SK-N-SH treated with all-trans-retinoic acid at 6 μM for 48 hours (cell line): ENCODE measurements at regions not wholly inside any gene's neighbourhood (a gene's known extent, or its start where the extent isn't known, plus 50 kb on each side); places are given as distances from the start of the nearest gene placed in this dataset.

Experiments
- ATAC-seq: fragments of 200-7000 bp; cut with Tn5 transposase; 3 replicates; pipeline ENCODE4 v1.9.1; 2020; ENCODE audit warnings: mild to moderate bottlenecking, moderate library complexity
- ARNTL ChIP-seq: fragments of 450-650 bp; formaldehyde crosslinking; IDR thresholded peaks from 2 replicates; pipeline ENCODE4 v1.5.0; 2020; ENCODE audit warnings: low read depth, mild to moderate bottlenecking, moderate library complexity, borderline replicate concordance
- BACH2 ChIP-seq: fragments of 250-450 bp; sonication (Bioruptor Pico); IDR thresholded peaks from 2 replicates; pipeline ENCODE4 v1.9.0; 2021; ENCODE audit warnings: mild to moderate bottlenecking, borderline replicate concordance
- CSDC2 ChIP-seq: fragments of 250-450 bp; sonication (Bioruptor Pico); IDR thresholded peaks from 2 replicates; pipeline ENCODE4 v1.5.0; 2020; ENCODE audit warnings: mild to moderate bottlenecking, moderate library complexity
- ESRRG ChIP-seq: fragments of 250-450 bp; sonication (Bioruptor Pico); IDR thresholded peaks from 2 replicates; pipeline ENCODE4 v1.6.1; 2021; ENCODE audit warnings: mild to moderate bottlenecking
- GLIS3 ChIP-seq: fragments of 250-450 bp; sonication (Bioruptor Pico); IDR thresholded peaks from 2 replicates; pipeline ENCODE4 v1.5.0; 2020; ENCODE audit warnings: mild to moderate bottlenecking, moderate library complexity
- OSR1 ChIP-seq: fragments of 250-450 bp; sonication (Bioruptor Pico); IDR thresholded peaks from 2 replicates; pipeline ENCODE4 v1.8.0; 2022; ENCODE audit warnings: moderate library complexity, mild to moderate bottlenecking, inconsistent platforms
- PPARA ChIP-seq: fragments of 250-450 bp; sonication (Bioruptor Pico); IDR thresholded peaks from 2 replicates; pipeline ENCODE4 v1.5.0; 2020; ENCODE audit warnings: mild to moderate bottlenecking, borderline replicate concordance
- RARB ChIP-seq: fragments of 250-450 bp; sonication (Bioruptor Pico); IDR thresholded peaks from 2 replicates; pipeline ENCODE4 v1.8.0; 2021; ENCODE audit warnings: mild to moderate bottlenecking, moderate library complexity
- SNAI2 ChIP-seq: fragments of 250-450 bp; sonication (Bioruptor Pico); IDR thresholded peaks from 2 replicates; pipeline ENCODE4 v1.5.0; 2020; ENCODE audit warnings: mild to moderate bottlenecking, moderate library complexity
- TCF4 ChIP-seq: fragments of 250-450 bp; sonication (Bioruptor Pico); IDR thresholded peaks from 2 replicates; pipeline ENCODE4 v1.8.0; 2021; ENCODE audit warnings: mild to moderate bottlenecking, moderate library complexity, borderline replicate concordance
- TOX ChIP-seq: fragments of 250-450 bp; sonication (Bioruptor Pico); IDR thresholded peaks from 2 replicates; pipeline ENCODE4 v1.8.0; 2021; ENCODE audit warnings: mild to moderate bottlenecking, moderate library complexity, borderline replicate concordance
- ZC3H10 ChIP-seq: fragments of 250-450 bp; sonication (Bioruptor Pico); IDR thresholded peaks from 2 replicates; pipeline ENCODE4 v1.5.1; 2021; ENCODE audit warnings: mild to moderate bottlenecking, moderate library complexity
- ZFP3 ChIP-seq: fragments of 250-450 bp; sonication (Bioruptor Pico); IDR thresholded peaks from 2 replicates; pipeline ENCODE4 v1.5.0; 2020; ENCODE audit warnings: mild to moderate bottlenecking, moderate library complexity
- ZFP30 ChIP-seq: fragments of 450-650 bp; formaldehyde crosslinking; IDR thresholded peaks from 2 replicates; pipeline ENCODE4 v1.5.0; 2022; ENCODE audit warnings: mild to moderate bottlenecking, moderate library complexity
- ZNF565 ChIP-seq: fragments of 450-650 bp; formaldehyde crosslinking; conservative IDR thresholded peaks from 2 replicates; pipeline ENCODE4 v1.5.0; 2020; ENCODE audit warnings: low read depth, mild to moderate bottlenecking, moderate library complexity
- ZNF70 ChIP-seq: fragments of 450-650 bp; formaldehyde crosslinking; IDR thresholded peaks from 2 replicates; pipeline ENCODE4 v1.5.0; 2020; ENCODE audit warnings: mild to moderate bottlenecking, moderate library complexity
- TF ChIP-seq, protein P1 (sequence below): fragments of 250-450 bp; sonication (Bioruptor Pico); IDR thresholded peaks from 2 replicates; pipeline ENCODE4 v1.5.0; 2020; ENCODE audit warnings: mild to moderate bottlenecking, moderate library complexity
- TF ChIP-seq, protein P2 (sequence below): fragments of 250-450 bp; sonication (Bioruptor Pico); IDR thresholded peaks from 2 replicates; pipeline ENCODE4 v1.8.0; 2021; ENCODE audit warnings: low read depth, mild to moderate bottlenecking, moderate library complexity, borderline replicate concordance
- TF ChIP-seq, protein P3 (sequence below): fragments of 250-450 bp; sonication (Bioruptor Pico); IDR thresholded peaks from 2 replicates; pipeline ENCODE4 v1.5.1; 2020; ENCODE audit warnings: low read depth, mild to moderate bottlenecking, moderate library complexity

DNA sequence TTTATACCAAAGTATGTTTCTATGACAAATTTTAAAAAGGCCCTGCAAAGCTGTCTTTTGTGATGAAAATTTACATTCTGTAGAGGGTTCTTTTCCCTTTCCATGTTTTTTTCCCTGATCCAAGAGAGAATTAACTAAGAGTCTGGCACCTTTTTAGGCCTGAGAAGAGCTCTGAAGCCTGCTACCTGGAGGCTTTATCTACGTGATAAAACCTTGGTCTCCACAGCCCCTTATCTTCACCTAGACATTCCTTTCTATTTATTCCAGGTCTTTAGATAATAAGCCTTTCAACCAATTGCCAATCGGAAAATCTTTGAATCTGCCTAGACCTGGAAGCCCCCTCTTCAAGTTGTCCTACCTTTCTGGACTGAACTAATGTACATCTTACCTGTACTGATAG is 774.1 kb upstream of the LRRTM1 start:
- no peak for ATAC-seq

DNA sequence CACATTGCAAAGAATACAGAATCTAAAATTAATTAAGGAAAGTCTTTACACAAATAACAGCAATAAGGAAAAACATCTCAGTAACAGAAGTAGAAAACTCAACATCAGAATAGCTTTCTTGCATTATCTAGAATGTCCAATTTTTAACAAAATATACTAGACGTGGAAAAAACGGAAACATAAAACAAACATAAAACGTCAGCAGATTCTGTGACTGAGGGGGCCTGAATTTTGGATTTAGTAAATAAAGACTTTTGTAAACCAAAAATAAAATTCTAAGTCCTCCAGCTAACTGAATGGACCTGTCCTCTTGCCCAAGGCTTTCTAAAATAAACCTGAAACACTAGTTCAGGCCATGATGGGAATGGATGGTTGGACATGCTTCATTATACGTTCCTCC is 773.5 kb upstream of the LRRTM1 start:
- no peak for ATAC-seq
- TF ChIP-seq GLIS3 (no peak), ARNTL (no peak), ZC3H10 (CRISPR knock-in tag) (no peak), CSDC2 (CRISPR knock-in tag) (no peak), BACH2 (CRISPR knock-in tag) (no peak), TCF4 (CRISPR knock-in tag) (no peak), ZFP3 (CRISPR knock-in tag) (no peak), OSR1 (CRISPR knock-in tag) (no peak), TOX (no peak), PPARA (CRISPR knock-in tag) (no peak), ZNF565 (CRISPR knock-in tag) (no peak)
- TF ChIP-seq, protein P1, sequence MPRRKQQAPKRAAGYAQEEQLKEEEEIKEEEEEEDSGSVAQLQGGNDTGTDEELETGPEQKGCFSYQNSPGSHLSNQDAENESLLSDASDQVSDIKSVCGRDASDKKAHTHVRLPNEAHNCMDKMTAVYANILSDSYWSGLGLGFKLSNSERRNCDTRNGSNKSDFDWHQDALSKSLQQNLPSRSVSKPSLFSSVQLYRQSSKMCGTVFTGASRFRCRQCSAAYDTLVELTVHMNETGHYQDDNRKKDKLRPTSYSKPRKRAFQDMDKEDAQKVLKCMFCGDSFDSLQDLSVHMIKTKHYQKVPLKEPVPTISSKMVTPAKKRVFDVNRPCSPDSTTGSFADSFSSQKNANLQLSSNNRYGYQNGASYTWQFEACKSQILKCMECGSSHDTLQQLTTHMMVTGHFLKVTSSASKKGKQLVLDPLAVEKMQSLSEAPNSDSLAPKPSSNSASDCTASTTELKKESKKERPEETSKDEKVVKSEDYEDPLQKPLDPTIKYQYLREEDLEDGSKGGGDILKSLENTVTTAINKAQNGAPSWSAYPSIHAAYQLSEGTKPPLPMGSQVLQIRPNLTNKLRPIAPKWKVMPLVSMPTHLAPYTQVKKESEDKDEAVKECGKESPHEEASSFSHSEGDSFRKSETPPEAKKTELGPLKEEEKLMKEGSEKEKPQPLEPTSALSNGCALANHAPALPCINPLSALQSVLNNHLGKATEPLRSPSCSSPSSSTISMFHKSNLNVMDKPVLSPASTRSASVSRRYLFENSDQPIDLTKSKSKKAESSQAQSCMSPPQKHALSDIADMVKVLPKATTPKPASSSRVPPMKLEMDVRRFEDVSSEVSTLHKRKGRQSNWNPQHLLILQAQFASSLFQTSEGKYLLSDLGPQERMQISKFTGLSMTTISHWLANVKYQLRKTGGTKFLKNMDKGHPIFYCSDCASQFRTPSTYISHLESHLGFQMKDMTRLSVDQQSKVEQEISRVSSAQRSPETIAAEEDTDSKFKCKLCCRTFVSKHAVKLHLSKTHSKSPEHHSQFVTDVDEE = no peak
- TF ChIP-seq, protein P2, sequence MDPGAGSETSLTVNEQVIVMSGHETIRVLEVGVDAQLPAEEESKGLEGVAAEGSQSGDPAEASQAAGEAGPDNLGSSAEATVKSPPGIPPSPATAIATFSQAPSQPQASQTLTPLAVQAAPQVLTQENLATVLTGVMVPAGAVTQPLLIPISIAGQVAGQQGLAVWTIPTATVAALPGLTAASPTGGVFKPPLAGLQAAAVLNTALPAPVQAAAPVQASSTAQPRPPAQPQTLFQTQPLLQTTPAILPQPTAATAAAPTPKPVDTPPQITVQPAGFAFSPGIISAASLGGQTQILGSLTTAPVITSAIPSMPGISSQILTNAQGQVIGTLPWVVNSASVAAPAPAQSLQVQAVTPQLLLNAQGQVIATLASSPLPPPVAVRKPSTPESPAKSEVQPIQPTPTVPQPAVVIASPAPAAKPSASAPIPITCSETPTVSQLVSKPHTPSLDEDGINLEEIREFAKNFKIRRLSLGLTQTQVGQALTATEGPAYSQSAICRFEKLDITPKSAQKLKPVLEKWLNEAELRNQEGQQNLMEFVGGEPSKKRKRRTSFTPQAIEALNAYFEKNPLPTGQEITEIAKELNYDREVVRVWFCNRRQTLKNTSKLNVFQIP (CRISPR knock-in tag) = no peak
- TF ChIP-seq, protein P3, sequence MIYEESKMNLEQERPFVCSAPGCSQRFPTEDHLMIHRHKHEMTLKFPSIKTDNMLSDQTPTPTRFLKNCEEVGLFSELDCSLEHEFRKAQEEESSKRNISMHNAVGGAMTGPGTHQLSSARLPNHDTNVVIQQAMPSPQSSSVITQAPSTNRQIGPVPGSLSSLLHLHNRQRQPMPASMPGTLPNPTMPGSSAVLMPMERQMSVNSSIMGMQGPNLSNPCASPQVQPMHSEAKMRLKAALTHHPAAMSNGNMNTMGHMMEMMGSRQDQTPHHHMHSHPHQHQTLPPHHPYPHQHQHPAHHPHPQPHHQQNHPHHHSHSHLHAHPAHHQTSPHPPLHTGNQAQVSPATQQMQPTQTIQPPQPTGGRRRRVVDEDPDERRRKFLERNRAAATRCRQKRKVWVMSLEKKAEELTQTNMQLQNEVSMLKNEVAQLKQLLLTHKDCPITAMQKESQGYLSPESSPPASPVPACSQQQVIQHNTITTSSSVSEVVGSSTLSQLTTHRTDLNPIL (CRISPR knock-in tag) = no peak

More for the DNA sequence above, 774.1 kb upstream of the LRRTM1 start:
- TF ChIP-seq ZC3H10 (CRISPR knock-in tag) (no peak), SNAI2 (no peak), TCF4 (CRISPR knock-in tag) (no peak), ESRRG (no peak), ZFP30 (CRISPR knock-in tag) (no peak), GLIS3 (no peak), CSDC2 (CRISPR knock-in tag) (no peak), ZFP3 (CRISPR knock-in tag) (no peak)
- TF ChIP-seq, protein P3 (CRISPR knock-in tag) = no peak

DNA sequence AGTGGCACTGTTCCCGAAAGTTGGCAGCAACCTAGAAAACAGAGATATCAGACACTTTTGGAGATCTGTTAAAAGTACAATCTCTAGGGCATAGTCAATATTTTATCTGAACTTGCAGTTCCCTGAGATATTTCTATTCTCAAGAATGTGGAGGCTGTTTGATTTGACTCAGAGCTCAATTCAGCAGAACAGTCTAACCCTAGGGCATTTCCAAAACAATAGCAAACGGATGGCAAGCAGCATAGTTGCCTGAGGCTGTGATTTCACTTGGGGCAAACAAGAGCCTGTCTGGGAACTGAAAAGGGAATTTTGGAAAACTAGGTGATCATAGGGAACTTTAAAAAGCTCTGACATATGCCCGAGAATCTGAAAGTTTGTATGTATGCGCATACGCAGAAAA is 772.8 kb upstream of the LRRTM1 start:
- TF ChIP-seq, protein P1 = no peak
- no peak for TF ChIP-seq RARB
- TF ChIP-seq, all 23 proteins: peak for 0
- ATAC-seq = no peak

DNA sequence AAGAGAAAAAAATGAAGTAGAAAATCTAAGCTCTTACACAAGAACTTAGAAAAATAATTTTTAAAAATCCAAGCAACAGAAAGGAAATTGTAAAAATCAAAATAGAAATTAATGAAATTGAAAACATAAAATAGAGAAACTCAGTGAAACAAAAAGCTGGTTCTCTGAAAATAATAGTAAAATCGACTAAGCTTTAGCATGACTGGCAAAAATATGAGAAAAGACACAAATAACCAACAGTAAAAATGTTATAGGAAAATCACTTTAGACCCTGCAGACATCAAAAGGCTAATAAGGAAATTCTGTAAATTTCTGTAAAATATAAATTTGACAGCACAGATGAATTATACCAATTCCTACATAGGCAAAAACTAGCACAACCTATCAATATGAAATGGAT is 768.9 kb upstream of the LRRTM1 start:
- no peak for ATAC-seq
- TF ChIP-seq, protein P3 (CRISPR knock-in tag) = no peak
- no peak for TF ChIP-seq ZNF70 (CRISPR knock-in tag)
- no peak for TF ChIP-seq ARNTL
- TF ChIP-seq, protein P1 = no peak
